RWPE1 (cell line): ENCODE measurements at regions not wholly inside any gene's neighbourhood (a gene's known extent, or its start where the extent isn't known, plus 50 kb on each side); places are given as distances from the start of the nearest gene placed in this dataset.
A peak's percentile ranks its signal among the peaks of the same experiment; 100 is the strongest.

Experiments used
- CTCF ChIA-PET: fragments of 350-600 bp; sonication (Branson Sonifier 250); formaldehyde crosslinking; extraction: SDS; loops from one replicate; lab custom pipeline; 2021; lab: Yijun Ruan, JAX
- POLR2A ChIA-PET: fragments of 400-600 bp; formaldehyde crosslinking; extraction: SDS; loops from one replicate; lab custom pipeline; 2020; ENCODE audit warnings: antibody characterized with exemption; ENCODE audit not compliant: low non-redundant PET; lab: Yijun Ruan, JAX
- DNase-seq: peaks from one replicate; pipeline ENCODE4 v3.0.0; 2012; ENCODE audit warnings: low spot score
- H3K27ac ChIP-seq: fragments of 450-650 bp; 2 replicates; pipeline ENCODE4 v1.5.1; 2017
- TF ChIP-seq, protein P1 (sequence below): fragments of 450-650 bp; conservative IDR thresholded peaks from 2 replicates; pipeline ENCODE4 v1.5.1; 2017; ENCODE audit warnings: low read depth, mild to moderate bottlenecking

DNA sequence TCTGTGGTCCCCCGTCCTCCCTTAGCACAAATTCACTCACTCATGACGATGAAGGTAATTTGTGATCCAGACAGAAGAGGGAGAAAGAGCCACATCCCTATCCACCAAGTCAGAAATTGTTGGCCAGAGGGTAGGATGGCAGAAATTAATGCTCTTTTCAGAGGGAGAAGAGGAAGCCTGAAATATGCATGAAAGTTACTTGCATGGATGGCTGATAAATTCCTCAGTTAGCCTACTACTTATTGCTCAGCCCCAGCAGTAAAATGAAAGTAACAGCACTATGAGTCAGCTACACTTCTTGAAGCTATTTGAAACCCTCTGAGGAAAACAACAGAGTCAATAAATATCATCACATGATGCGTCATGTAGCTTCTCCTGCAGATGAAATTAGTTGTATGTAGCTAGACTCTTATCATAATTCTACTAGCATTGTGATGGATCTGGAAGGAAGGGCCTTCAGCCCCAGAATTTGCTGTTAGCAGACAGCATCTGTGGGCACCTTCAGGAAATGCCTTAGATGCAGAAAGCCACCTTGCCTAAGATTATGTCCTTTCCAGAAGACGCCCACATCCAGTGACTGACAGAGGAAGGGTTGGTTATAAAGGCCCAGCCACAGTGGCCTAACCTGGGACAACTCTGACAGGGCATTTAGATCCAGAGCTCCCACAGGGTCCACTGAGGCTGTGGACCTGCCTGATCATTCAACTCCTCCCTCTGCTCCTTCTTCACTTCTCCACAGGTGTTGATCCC lies 81.2 kb upstream of the CCDC112 start:
- POLR2A ChIA-PET, result no interaction called here
- no peak overlapping the region for H3K27ac ChIP-seq
- TF ChIP-seq, protein P1, sequence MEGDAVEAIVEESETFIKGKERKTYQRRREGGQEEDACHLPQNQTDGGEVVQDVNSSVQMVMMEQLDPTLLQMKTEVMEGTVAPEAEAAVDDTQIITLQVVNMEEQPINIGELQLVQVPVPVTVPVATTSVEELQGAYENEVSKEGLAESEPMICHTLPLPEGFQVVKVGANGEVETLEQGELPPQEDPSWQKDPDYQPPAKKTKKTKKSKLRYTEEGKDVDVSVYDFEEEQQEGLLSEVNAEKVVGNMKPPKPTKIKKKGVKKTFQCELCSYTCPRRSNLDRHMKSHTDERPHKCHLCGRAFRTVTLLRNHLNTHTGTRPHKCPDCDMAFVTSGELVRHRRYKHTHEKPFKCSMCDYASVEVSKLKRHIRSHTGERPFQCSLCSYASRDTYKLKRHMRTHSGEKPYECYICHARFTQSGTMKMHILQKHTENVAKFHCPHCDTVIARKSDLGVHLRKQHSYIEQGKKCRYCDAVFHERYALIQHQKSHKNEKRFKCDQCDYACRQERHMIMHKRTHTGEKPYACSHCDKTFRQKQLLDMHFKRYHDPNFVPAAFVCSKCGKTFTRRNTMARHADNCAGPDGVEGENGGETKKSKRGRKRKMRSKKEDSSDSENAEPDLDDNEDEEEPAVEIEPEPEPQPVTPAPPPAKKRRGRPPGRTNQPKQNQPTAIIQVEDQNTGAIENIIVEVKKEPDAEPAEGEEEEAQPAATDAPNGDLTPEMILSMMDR, result no peak
- peak; percentile 78 for DNase-seq
- CTCF ChIA-PET, result interaction anchor here (0.7 to 1.7 kb wide), 3 partner anchors 67 to 197 kb away, joined by 3 to 7 read pairs (median 5); no protein-coding TSS in a partner anchor

DNA sequence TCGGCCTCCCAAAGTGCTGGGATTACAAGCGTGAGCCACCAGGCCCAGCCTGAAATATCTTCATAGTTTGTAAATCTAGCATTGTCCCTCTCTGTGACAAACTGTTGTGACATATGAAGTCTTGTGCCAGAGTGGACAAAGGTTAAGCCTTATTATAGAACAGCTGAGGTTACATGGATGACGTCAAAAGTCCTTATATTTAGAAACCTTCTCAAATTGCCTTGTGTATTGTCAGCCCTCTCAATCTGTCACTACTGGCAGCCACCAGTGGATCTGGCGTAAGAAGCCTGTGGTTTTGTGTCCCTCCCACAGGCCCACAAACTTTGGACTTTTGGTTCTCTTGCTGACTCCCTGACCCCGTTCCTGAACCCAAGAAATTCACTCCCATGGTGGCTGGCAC lies 79.4 kb upstream of the CCDC112 start:
- TF ChIP-seq, protein P1, result no peak
- CTCF ChIA-PET, result interaction anchor here (1.1 to 3.5 kb wide), 2 partner anchors 19 to 199 kb away, joined by 3 to 17 read pairs; no protein-coding TSS in a partner anchor
- no peak overlapping the region for H3K27ac ChIP-seq
- no peak for DNase-seq
- POLR2A ChIA-PET, result no interaction called here

DNA sequence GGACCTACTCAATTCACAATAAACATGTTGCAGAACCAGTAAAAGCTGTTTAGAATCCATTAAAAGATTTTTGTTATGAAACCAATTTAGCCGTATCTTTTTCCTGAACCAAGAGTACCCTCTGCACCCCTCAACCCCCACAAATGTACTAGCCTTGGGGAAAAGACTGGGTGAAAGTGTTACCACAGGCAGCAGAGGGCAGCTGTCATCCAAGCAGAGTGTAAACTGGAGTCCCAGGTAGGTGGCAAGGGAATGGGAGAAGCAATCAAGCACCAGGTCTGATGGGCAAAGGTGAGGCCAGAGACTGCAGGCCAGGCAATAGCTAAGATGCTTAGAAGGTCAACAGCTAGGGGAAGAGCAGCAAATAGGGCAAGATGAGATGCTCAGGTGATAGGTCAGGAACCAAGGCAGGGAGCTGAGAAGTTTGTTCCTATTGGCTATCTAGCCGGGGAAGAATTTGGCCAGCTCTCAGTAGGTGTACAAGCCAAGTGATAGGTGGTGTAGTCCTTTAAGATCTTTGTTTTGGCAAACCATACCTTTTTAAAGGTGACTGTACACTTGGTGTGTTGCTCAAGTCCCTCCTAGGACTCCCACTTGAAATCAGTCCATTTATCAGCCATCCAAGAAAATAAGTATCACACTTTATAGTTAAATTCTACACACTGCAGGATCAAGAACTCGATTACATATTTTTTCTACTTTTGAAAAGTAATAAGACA lies 77.8 kb upstream of the CCDC112 start:
- TF ChIP-seq, protein P1, result no peak
- ChIA-PET CTCF (interaction anchor here (0.6 to 3.5 kb wide), 5 partner anchors 10 to 200 kb away, joined by 3 to 17 read pairs (median 3); no protein-coding TSS in a partner anchor), POLR2A (no interaction called here)
- DNase-seq, result no peak
- H3K27ac ChIP-seq, result no peak overlapping the region

DNA sequence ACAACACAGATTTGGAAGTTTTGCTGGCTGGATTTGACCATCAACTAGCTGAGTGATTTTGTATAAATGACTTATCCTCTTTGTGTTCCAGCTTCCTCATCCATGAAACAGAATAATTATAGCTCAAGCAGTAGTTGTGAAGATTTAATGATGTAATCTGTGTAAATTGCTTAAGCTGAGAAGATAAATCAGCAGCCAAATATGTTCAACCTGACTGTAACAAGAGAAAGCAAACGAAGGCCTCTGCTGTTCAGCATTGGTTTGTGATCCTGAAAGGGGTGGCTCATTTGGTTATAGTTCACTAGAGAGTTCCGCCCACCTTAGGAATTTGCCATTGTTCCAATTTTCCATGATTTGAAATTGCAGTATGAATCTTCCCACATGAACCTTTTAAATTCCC lies 75.7 kb upstream of the CCDC112 start:
- TF ChIP-seq, protein P1, result no peak
- ChIA-PET POLR2A (no interaction called here), CTCF (interaction anchor here (0.6 to 3.5 kb wide), 2 partner anchors 153 to 202 kb away, joined by 3 to 17 read pairs; no protein-coding TSS in a partner anchor)
- DNase-seq, result no peak
- no peak overlapping the region for H3K27ac ChIP-seq

DNA sequence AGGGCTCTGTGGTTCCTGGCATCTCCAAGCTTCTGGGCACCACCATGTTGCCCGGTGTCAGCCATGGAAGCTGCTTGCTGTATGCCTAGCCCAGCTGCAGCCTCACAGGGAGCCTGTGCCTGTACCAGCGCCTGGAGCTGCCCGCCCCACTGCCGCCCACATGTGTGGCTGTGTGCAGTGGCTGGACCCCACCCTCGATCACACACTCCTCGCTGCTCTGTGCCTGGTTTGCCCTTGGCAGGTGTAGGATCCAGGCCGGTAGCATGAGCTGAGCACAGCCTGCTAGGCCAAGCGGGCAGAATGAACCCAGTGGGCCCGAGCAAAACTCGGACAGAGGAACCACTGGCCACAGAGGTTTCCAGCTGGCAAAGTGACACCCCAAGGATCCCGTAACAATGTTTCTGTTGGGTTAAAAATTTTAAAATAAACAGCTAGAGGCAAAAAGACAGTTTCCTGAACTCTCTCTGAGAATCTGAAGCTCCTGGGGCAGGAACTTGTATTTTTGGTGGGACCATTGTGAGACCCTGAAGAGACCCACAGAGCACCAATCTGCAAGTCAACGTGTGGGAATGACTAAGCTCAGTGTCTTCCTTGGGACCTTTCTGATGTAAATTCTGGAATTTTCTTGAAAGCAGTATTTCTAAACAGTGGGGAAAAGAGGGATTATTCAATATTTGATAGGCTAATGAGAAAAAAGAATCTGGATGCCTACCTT lies 73.1 kb upstream of the CCDC112 start:
- no peak overlapping the region for H3K27ac ChIP-seq
- CTCF ChIA-PET, result no interaction called here
- no peak for DNase-seq
- TF ChIP-seq, protein P1, result no peak
- POLR2A ChIA-PET, result no interaction called here

DNA sequence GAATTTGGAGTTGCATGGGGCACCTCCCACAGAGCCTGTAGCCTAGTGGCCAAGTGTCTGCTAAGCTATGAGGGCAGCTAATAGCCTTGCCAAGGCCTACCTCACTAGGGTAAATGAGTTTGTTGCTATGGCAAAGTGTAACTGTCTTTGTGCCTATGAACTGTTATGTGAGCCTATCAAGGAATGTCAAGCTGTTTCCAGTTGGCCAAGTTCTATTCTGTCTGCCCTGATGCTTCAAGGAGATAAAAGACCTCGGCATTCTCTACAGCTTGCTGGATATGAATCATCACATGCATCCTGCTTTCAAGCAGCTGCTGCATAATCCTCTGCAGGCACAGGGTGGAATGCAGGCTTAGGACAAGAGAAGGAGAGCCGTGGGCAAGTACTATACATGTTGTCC lies 69.8 kb upstream of the CCDC112 start:
- TF ChIP-seq, protein P1, result no peak
- POLR2A ChIA-PET, result no interaction called here
- H3K27ac ChIP-seq, result no peak overlapping the region
- CTCF ChIA-PET, result interaction anchor here (1.2 kb wide), 1 partner anchor 56 kb away, joined by 3 read pairs; no protein-coding TSS in a partner anchor
- peak; percentile 87 for DNase-seq
